RKO (cell line): ENCODE measurements at regions not wholly inside any gene's neighbourhood (a gene's known extent, or its start where the extent isn't known, plus 50 kb on each side); places are given as distances from the start of the nearest gene placed in this dataset.
"Not testable (repeated sequence)": the region's sequence is repeated elsewhere in the genome, so short reads cannot be mapped to it uniquely, and the experiment has no call there.

ENCODE experiments used
- DNase-seq: peaks from one replicate; pipeline ENCODE4 v3.0.0-alpha.2; 2016; ENCODE audit warnings: low spot score

- not testable (repeated sequence) for DNase-seq
Observed at GRCh38 chr5:96319981-96320739, 112.9 kb downstream of the PCSK1 start.

GRCh38 chr5:96318569-96319110, 114.4 kb downstream of the PCSK1 start:
- DNase-seq = no peak

DNA sequence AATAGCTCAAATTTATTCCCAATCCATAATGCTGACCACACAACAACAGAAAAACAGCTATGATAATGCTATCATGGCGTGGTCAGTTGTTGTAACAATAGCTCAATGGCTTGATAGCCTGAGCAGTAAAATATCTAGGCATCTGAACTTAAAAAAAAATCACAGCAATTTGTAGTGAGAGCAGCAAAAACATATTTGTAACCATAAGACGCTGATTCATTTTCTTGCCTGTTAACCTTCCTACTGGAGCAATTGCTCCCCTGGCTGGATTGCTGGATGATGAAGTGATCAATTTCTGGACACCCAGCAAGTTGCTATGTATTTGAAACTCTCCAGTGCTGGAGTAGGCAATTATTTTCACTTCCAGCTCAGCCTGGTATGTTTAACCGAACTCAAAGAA, 115.1 kb downstream of the PCSK1 start:
- DNase-seq = no peak

DNA sequence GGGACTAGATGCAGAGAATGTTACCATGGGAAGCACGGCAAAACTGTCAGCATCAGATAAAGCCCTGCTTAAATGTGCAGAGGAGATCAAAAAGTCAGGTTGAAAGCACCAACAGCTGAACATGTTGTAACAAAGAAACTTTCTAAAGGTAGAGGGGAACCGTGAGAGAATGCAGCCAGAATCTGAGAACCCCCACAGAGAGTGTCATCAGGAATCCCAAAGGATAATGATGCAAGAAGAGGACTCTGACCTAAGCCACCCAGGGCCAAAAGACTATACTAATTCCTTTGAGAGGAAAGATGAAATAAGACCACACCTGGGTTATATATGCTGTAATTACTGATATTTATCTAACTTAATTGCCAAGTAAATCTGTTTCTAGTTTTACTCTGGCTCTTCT, 116.6 kb downstream of the PCSK1 start:
- no peak for DNase-seq

DNA sequence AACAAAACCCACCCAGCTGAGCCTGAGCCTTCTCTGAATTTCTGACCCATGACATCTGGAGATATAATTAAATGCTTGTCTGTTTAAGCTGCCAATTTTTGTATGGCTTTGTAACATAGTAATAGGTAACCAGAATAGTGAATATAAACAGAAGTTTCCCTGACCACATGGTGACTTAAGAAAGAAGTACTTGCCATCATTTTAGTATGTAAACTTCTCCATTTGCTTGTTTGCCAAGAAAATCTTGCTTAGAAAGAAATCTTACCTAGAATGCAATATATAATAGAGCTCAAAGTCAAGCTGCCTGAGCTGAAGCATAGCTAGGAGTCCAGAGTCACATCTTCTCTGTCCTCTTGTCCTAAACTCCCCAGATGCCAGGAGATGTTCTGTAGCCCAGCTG, 117.0 kb downstream of the PCSK1 start:
- DNase-seq = no peak

DNA sequence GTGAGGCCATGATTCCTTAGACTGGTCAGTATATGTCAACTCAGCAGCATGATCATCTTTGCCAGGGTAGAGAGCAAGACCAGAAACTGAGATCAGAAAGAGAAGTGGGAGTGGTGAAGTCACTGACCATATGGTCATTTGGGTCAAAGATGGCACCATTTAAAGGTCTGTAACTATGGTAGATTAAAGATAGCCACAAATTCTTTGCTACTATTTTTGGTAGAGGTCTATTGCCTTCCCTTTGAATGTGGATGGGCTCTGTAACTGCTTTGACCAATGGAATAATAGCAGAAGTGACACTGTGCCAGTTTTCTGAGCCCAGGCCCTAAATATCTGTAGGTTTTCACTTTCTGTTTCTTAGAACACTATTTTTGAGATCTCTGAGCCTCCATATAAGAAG, 117.6 kb downstream of the PCSK1 start:
- no peak for DNase-seq

GRCh38 chr5:96312383-96312782, 120.7 kb downstream of the PCSK1 start:
- DNase-seq = no peak

GRCh38 chr5:96307047-96307446, 126.0 kb downstream of the PCSK1 start:
- DNase-seq = not testable (repeated sequence)

GRCh38 chr5:96302174-96302738, 130.8 kb downstream of the PCSK1 start:
- no peak for DNase-seq

DNA sequence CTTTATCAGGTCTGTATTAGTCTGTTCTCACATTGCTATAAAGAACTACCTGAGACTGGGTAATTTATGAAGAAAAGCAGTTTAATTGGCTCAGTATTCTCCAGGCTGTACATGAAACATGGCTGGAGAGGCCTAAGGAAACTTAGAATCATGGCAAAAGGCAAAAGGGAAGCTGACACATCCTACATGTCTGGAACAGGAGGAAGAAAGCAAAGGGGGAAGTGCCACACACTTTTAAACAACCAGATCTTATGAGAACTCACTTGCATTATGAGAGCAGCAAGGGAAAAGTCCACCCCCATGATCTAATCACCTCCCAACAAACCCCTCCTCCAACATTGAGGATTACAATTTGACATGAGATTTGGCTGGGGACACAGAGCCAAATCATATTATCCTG, 132.1 kb downstream of the PCSK1 start:
- DNase-seq = no peak

- DNase-seq = no peak
Observed at GRCh38 chr5:96297867-96298266, 135.2 kb downstream of the PCSK1 start.

GRCh38 chr5:96297290-96297689, 135.8 kb downstream of the PCSK1 start:
- DNase-seq = peak; percentile 5

DNA sequence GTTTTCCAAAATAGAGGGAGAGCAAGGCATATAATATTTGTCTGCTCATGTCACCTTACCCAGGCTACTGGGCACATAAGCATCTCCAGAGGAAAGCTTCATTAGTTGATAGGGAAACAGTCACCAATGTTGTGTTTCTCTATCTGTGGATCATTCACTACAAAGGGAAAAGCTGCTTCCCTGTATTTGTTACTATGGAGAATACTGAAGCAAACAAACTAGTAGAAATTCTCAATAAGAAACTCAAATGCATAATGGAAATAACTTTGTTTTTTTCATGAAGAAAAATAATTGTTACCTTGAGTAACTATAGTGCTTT, 138.2 kb downstream of the PCSK1 start:
- DNase-seq = no peak

DNA sequence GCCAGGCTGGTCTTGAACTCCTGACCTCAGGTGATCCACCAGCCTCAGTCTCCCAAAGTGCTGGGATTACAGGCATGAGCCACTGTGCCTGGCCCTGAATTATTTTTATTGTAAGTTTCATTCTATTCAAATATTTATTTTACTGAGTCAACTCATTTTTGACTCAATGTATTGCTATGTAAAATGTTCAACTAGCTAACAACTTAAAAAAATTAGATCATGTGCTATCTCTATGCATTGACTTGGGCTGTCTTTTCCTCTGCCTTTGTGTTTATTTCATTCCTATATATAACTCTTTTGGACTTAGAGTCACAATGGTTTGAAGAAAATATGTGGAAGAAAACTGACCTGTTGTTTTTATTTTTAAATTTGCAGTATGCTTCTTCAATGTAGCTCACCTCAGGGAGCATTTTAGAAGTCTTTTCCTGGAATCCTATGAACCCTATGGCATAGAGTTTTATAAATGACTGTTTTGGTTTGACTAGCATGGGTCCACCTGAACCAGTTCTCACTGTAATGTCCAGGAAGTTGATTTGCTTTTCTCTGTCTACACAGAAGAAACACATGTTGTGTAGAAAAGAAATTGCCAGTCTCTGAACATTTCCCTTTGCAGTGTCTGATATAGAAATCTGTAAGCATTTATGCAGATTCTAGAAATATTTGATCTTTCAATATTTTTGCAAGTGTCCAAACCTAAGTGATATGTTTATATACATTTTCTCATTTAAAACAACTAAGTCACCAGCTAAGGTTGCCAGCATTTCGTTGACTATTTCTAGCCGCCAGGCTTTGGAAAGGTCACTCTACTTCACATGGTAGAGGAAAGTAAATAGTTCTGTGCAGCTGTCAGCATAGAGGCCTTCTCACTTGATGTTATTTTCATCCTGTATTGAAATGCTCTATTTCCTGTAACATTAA, 138.8 kb downstream of the PCSK1 start:
- DNase-seq = no peak

- DNase-seq = no peak
Observed at GRCh38 chr5:96292582-96293247, 140.3 kb downstream of the PCSK1 start.

GRCh38 chr5:96289287-96289686, 143.8 kb downstream of the PCSK1 start:
- DNase-seq = not testable (repeated sequence)

DNA sequence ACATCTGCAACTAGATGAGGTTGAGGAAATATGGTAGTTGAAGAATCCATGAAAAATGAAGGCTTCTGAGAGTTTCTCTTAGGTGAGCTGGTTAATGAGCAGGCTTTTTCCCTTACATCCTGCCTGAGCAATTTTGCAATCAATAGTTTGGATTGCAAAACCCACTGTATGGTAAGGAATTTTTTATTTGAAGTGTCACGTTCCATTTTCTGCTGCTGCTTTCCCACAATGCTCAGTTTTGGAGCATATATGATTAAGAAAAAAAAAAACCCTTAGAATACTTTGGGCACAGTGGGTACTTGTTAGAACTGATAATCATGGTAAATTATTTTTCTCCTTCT, 144.2 kb downstream of the PCSK1 start:
- no peak for DNase-seq

- DNase-seq = no peak
Observed at GRCh38 chr5:96288166-96288844, 144.7 kb downstream of the PCSK1 start.

DNA sequence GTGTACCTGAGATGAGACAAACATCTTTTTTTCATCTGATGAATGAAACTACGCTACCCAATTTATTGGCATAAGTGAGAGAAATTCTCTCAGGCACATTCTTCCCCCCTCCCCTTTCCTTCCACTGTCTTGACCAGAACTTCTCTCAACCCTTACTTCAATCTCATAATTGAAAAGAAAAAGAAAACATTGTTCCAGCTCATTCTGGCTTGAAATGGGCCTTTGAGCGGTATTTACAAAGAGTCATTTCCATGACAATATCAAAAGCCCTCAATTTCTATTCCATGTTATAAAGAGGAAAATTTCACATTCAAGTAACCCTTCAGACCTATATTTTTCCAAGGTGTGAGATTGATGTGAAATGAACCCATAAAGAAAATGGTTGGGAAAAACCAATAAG, 145.9 kb downstream of the PCSK1 start:
- DNase-seq = no peak

- DNase-seq = no peak
Observed at GRCh38 chr5:96285823-96286222, 147.2 kb downstream of the PCSK1 start.

- DNase-seq = no peak
Observed at GRCh38 chr5:96284727-96285389, 148.2 kb downstream of the PCSK1 start.
